ENCODE measurements at regions not wholly inside any gene's neighbourhood (a gene's known extent, or its start where the extent isn't known, plus 50 kb on each side); places are given as distances from the start of the nearest gene placed in this dataset.
A peak's percentile ranks its signal among the peaks of the same experiment; 100 is the strongest.

DNA sequence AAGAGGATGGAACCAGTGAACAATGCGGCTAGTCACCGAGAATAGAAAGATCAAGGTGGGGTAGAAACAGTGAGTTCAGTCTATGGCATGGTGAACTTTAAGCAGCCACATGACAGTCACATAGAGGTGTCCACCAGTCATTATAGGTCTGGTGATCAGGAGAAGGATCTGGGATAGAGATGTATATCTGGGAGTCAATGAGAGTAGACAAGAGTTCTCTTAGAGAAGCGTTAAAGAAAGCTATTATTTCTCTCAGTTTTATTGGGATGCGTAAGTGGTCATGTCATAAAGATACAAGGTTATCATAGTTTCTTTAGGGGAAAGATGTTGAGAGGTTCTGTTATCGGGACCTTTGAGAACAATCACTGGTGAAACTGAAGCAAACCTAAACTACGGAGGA, 136.1 kb upstream of the SLC38A2 start:
- Histone ChIP-seq H3K27ac (ENCODE audit: low read depth, low read length) (no peak overlapping the region), H3K27me3 (ENCODE audit: insufficient read depth, low read length) (no peaks in the 10 kb centered on the region), H3K4me3 (replicated peaks in 1 of 2; ENCODE audit: low read depth in 1 of 2, low read length in 2 of 2) (no peak overlapping the region), H3K9me3 (ENCODE audit: control insufficient read depth in 1 of 2, insufficient read depth in 1 of 2, low read depth in 1 of 2, low read length in 2 of 2) (peaks cover 4 to 6% of the 10 kb centered on the region in 2 experiments; a peak in 2 of 4 replicates), H3K9ac (ENCODE audit: low read length) (no peak overlapping the region), H4K20me1 (ENCODE audit: insufficient read depth) (no peaks in the 10 kb centered on the region), H3K36me3 (ENCODE audit: control insufficient read depth in 1 of 2, insufficient read depth in 2 of 2, low read length in 2 of 2) (peaks cover 0 to 10% of the 10 kb centered on the region in 2 experiments; a peak in 1 of 4 replicates), H3K4me2 (ENCODE audit: low read length) (no peak overlapping the region), H3K9me2 (ENCODE audit: insufficient read depth) (no peaks in the 10 kb centered on the region), H3K4me1 (ENCODE audit: control insufficient read depth in 1 of 2, insufficient read depth in 2 of 2, low read length in 2 of 2) (peaks cover 0 to 13% of the 10 kb centered on the region in 2 experiments; a peak in 2 of 4 replicates), H3K79me2 (ENCODE audit: insufficient read depth, low read length) (0 out of 2 replicates have a peak, but pooled peaks cover 3% of the 10 kb centered on the region), H2AFZ (ENCODE audit: low read depth, low read length, poor library complexity, severe bottlenecking) (no peak overlapping the region)
- ATAC-seq (no peak), DNase-seq (ENCODE audit: low read depth, low spot score) (no peak)
- intact Hi-C loops (cut with micrococcal nuclease) = no loop called here
- POLR2A ChIA-PET = no interaction called here
- CTCF ChIA-PET = no interaction called here
- no TSS peak for BruUV-seq (replicated peaks)
- no peak for TF ChIP-seq CBX3 (IDR thresholded peaks at IDR 0.05; ENCODE audit: low read depth)
- no peak for TF ChIP-seq EZH2phosphoT487 (IDR thresholded peaks at IDR 0.05; ENCODE audit: borderline replicate concordance)
- TF ChIP-seq POLR2AphosphoS5 (IDR thresholded peaks at IDR 0.05; ENCODE audit: low read depth, low read length) = 0 out of 2 replicates have a peak, but pooled peaks have one; percentile 22
- RAD21 ChIA-PET (ENCODE audit: low non-redundant PET in 1 of 2, low total read pairs in 2 of 2, uncharacterized antibody in 2 of 2, unreplicated experiment in 2 of 2) = no interaction called here

DNA sequence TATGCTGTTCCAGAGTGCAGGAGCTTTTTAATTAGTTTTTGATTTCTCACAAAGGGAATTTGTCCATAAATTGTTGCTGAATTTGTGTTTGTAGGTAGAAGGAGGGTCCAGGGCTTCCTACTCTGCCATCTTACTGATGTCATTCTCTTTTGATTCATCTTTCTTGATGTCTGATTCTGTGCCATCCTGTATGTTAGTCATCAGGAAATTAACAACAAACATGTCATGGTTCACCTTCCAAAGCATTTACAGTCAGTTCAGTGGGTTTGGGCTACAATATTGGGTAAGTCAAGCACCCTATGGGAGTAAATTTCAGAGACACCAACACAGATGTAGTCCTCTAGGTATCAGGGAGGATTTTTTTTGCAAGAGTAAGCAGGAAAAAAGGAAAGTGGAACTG, 135.2 kb upstream of the SLC38A2 start:
- RAD21 ChIA-PET (ENCODE audit: low non-redundant PET in 1 of 2, low total read pairs in 2 of 2, uncharacterized antibody in 2 of 2, unreplicated experiment in 2 of 2) = no interaction called here
- H3K4me1 ChIP-seq (ENCODE audit: control insufficient read depth in 1 of 2, insufficient read depth in 2 of 2, low read length in 2 of 2) = peaks cover 0 to 15% of the 10 kb centered on the region in 2 experiments; a peak in 2 of 4 replicates
- no peak overlapping the region for H3K9ac ChIP-seq (ENCODE audit: low read length)
- H3K4me3 ChIP-seq (replicated peaks in 1 of 2; ENCODE audit: low read depth in 1 of 2, low read length in 2 of 2) = no peak overlapping the region
- BruUV-seq (replicated peaks) = no TSS peak
- H4K20me1 ChIP-seq (ENCODE audit: insufficient read depth) = no peaks in the 10 kb centered on the region
- H3K79me2 ChIP-seq (ENCODE audit: insufficient read depth, low read length) = 0 out of 2 replicates have a peak, but pooled peaks cover 3% of the 10 kb centered on the region
- H3K9me3 ChIP-seq (ENCODE audit: control insufficient read depth in 1 of 2, insufficient read depth in 1 of 2, low read depth in 1 of 2, low read length in 2 of 2) = peaks cover 3 to 4% of the 10 kb centered on the region in 2 experiments; a peak in 2 of 4 replicates
- TF ChIP-seq CBX3 (IDR thresholded peaks at IDR 0.05; ENCODE audit: low read depth) (no peak), JUND (IDR thresholded peaks at IDR 0.05) (peak; percentile 30; the same call in 1 of the 2 replicates), POLR2AphosphoS5 (IDR thresholded peaks at IDR 0.05; ENCODE audit: low read depth, low read length) (no peak)
- POLR2A ChIA-PET = interaction anchor here (1.1 kb wide), 1 partner anchor 14 kb away, joined by 3 read pairs; no protein-coding TSS in a partner anchor
- H3K27me3 ChIP-seq (ENCODE audit: insufficient read depth, low read length) = no peaks in the 10 kb centered on the region
- peaks cover 0 to 6% of the 10 kb centered on the region in 2 experiments; a peak in 1 of 4 replicates for H3K36me3 ChIP-seq (ENCODE audit: control insufficient read depth in 1 of 2, insufficient read depth in 2 of 2, low read length in 2 of 2)
- CTCF ChIA-PET = no interaction called here
- ATAC-seq = no peak
- H3K4me2 ChIP-seq (ENCODE audit: low read length) = peak overlapping the region; percentile 19; the same call in 1 of the 2 replicates
- H3K9me2 ChIP-seq (ENCODE audit: insufficient read depth) = no peaks in the 10 kb centered on the region
- H3K27ac ChIP-seq (ENCODE audit: low read depth, low read length) = no peak overlapping the region
- DNase-seq (ENCODE audit: low read depth, low spot score) = no peak
- intact Hi-C loops (cut with micrococcal nuclease) = no loop called here
- no peak overlapping the region for H2AFZ ChIP-seq (ENCODE audit: low read depth, low read length, poor library complexity, severe bottlenecking)

Data from HCT116 (cell line).